Activated CD4-positive, alpha-beta T cell treated with anti-CD3 and anti-CD28 coated beads, Interleukin-2, amount 10 ng/mL, durations not matched to agents 24 days and 14 days (primary cell): ENCODE measurements at regions not wholly inside any gene's neighbourhood (a gene's known extent, or its start where the extent isn't known, plus 50 kb on each side); places are given as distances from the start of the nearest gene placed in this dataset.

Source experiments
- DNase-seq: peaks from one replicate; pipeline ENCODE4 v3.0.0; 2022
- H3K27ac Mint-ChIP-seq: one replicate; pipeline ENCODE4 v1.8.0; 2022; ENCODE audit warnings: mild to moderate bottlenecking, mixed read lengths
- H3K27me3 Mint-ChIP-seq: one replicate; pipeline ENCODE4 v1.8.0; 2022; ENCODE audit warnings: mixed read lengths
- H3K36me3 Mint-ChIP-seq: one replicate; pipeline ENCODE4 v1.8.0; 2022; ENCODE audit warnings: low read depth, mild to moderate bottlenecking, mixed read lengths
- H3K4me1 Mint-ChIP-seq: one replicate; pipeline ENCODE4 v1.8.0; 2021; ENCODE audit warnings: mixed read lengths
- H3K4me3 Mint-ChIP-seq: one replicate; pipeline ENCODE4 v1.8.0; 2022; ENCODE audit warnings: mild to moderate bottlenecking, moderate library complexity, mixed read lengths
- H3K9me3 Mint-ChIP-seq: one replicate; pipeline ENCODE4 v1.8.0; 2021; ENCODE audit warnings: mixed read lengths
- intact Hi-C: fragments of 100-400 bp; cut with micrococcal nuclease; formaldehyde crosslinking; loops from one replicate; pipeline ENCODE4 v1.15.1; 2023

- Mint-ChIP-seq H3K36me3 (no peaks in the 10 kb centered on the region), H3K27me3 (peaks cover 11% of the 10 kb centered on the region), H3K9me3 (no peaks in the 10 kb centered on the region), H3K27ac (no peak overlapping the region), H3K4me3 (no peak overlapping the region), H3K4me1 (peaks cover 14% of the 10 kb centered on the region)
- intact Hi-C loops: no loop called here
- DNase-seq: no peak
These were observed 99.9 kb upstream of the NABP1 start for GRCh38 chr2:191578031-191578430.

DNA sequence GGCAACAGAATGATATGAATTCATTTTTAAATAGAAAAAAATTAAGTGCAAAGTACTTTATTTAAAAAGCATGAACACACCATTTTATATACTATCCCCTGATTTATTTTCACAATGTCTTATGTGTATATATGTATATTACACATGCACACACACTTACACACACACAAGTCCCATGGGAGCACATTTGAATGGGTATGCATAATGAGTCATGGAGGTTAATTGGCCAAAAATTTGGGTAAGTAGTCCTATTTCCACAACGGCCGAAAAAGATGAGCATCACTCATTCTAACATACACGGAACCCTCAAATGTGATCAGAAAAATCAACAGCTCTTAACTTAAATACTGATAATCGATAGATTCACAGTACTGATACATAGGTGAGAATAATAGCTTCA, 97.4 kb upstream of the NABP1 start:
- intact Hi-C loops: no loop called here
- H3K27me3 Mint-ChIP-seq: peaks cover 13% of the 10 kb centered on the region

GRCh38 chr2:191581003-191581402, 96.9 kb upstream of the NABP1 start:
- intact Hi-C loops: no loop called here
- H3K9me3 Mint-ChIP-seq: no peaks in the 10 kb centered on the region
- peaks cover 13% of the 10 kb centered on the region for H3K27me3 Mint-ChIP-seq

More for the DNA sequence above, 97.4 kb upstream of the NABP1 start:
- DNase-seq: no peak
- no peaks in the 10 kb centered on the region for H3K9me3 Mint-ChIP-seq
- no peaks in the 10 kb centered on the region for H3K36me3 Mint-ChIP-seq
- H3K4me1 Mint-ChIP-seq: no peaks in the 10 kb centered on the region
- no peak overlapping the region for H3K4me3 Mint-ChIP-seq
- H3K27ac Mint-ChIP-seq: no peak overlapping the region

DNA sequence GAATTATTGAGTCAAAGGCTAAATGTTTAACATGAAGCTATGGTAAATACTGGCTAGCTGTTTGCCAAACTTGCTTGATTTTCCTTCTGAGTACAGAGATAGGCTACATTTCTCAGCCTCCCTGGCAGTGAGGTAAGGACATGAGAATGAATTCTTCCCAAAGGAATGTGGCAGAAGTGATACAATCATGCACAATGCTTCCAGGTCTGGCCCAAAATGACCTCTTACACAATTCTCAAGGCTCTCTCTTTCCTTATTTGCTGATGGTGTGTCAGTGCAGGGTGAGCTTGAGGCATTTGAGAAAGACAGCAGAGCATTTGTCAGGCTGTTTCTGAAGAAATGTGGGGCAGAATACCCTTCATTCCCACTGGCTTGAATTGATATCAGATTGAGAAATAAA, 95.6 kb upstream of the NABP1 start:
- H3K4me1 Mint-ChIP-seq: no peaks in the 10 kb centered on the region
- H3K4me3 Mint-ChIP-seq: no peak overlapping the region
- no peaks in the 10 kb centered on the region for H3K36me3 Mint-ChIP-seq
- peaks cover 13% of the 10 kb centered on the region for H3K27me3 Mint-ChIP-seq
- peak; percentile 20 for DNase-seq
- no peak overlapping the region for H3K27ac Mint-ChIP-seq
- intact Hi-C loops: no loop called here
- H3K9me3 Mint-ChIP-seq: no peaks in the 10 kb centered on the region

More at GRCh38 chr2:191581003-191581402, 96.9 kb upstream of the NABP1 start:
- Mint-ChIP-seq H3K36me3 (no peaks in the 10 kb centered on the region), H3K4me1 (no peaks in the 10 kb centered on the region), H3K4me3 (no peak overlapping the region), H3K27ac (no peak overlapping the region)
- DNase-seq: no peak

GRCh38 chr2:191591025-191591424, 86.9 kb upstream of the NABP1 start:
- H3K4me1 Mint-ChIP-seq: peaks cover 4% of the 10 kb centered on the region
- H3K9me3 Mint-ChIP-seq: no peaks in the 10 kb centered on the region
- H3K36me3 Mint-ChIP-seq: no peaks in the 10 kb centered on the region
- H3K27ac Mint-ChIP-seq: no peak overlapping the region
- intact Hi-C loops: no loop called here
- no peak overlapping the region for H3K4me3 Mint-ChIP-seq
- peaks cover 2% of the 10 kb centered on the region for H3K27me3 Mint-ChIP-seq
- no peak for DNase-seq

DNA sequence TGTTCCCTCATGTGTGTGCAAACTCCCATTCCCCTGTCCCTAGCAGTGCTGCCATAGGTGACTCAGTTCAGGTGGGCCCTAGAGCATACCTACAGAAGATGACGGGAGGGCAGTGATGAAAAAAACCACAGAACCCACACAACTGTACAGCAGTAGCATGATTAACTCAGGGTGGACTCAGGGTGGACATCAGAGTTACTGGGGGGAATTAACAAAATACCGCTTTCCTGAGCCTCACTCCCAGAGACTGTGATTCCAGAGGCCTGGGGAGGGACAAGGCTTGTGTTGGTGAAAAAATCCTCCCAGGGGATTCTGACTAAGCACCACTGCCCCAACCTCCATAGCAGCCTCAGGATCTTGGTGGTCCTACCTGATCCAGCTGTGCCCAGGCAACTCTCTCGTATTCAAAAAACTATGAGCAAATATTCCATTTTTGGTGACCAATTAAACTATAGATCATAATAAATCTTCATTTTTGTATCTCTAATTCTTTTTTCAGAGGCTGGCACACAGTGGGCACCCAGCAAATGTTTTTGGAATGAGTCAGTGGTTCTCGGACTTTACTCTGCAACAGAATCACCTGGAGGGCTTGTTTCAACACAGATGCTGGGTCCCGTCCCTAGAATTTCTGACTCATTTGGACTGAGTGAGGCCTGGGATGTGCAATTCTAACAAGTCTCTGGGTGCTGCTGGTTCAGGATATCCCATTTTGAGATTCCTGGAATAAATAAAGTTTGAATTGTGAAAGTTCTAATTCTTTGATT, 84.1 kb upstream of the NABP1 start:
- intact Hi-C loops: no loop called here
- Mint-ChIP-seq H3K36me3 (no peaks in the 10 kb centered on the region), H3K27ac (no peak overlapping the region), H3K4me1 (no peaks in the 10 kb centered on the region), H3K9me3 (no peaks in the 10 kb centered on the region), H3K27me3 (peaks cover 5% of the 10 kb centered on the region), H3K4me3 (no peak overlapping the region)
- no peak for DNase-seq

DNA sequence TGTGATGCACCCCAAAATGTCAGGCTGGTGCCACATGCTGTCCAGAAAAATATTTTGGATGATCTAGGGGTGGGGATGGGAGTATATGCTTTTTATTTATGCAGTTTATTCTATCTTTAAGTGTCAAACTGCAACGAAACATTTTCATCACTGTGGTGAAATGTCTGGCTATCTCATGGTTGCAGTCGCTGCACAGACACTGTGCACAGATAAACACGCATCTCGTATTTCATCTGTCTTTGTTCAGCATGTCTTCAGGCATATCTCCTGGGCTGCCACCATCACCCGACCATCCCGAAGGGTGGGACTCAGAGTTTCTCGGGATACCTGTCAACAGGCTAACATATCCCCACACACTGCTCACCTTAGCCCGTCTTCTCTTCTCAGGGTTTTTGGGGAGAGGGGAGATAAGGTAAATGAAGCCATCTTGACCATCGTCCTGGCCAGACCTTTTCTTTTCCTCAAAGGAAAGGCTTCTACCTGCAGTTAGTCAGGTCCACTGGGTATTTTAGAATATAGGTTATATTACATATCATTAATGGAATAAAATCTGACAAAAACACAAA, 80.7 kb upstream of the NABP1 start:
- intact Hi-C loops: no loop called here
- no peaks in the 10 kb centered on the region for H3K36me3 Mint-ChIP-seq
- no peak overlapping the region for H3K27ac Mint-ChIP-seq
- no peak overlapping the region for H3K4me3 Mint-ChIP-seq
- DNase-seq: no peak
- H3K27me3 Mint-ChIP-seq: peaks cover 14% of the 10 kb centered on the region
- no peaks in the 10 kb centered on the region for H3K9me3 Mint-ChIP-seq
- peaks cover 2% of the 10 kb centered on the region for H3K4me1 Mint-ChIP-seq

DNA sequence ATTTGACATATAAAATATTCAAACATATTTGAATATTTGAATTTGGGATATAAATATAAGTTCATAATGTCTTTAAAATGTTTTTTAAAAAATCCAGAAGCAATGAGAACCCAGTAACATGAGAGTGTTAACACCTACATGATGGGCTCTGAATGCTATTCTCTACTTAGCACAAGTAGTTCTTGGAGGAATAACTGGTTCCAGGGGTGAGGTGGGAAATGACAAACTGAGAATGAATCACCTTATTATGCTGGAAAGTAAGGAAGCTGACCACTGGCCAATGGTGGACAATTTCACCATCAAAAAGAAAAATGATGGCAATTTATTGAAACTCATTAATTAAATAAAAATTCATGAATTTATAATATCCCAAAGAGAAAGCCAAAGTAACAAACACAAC, 79.6 kb upstream of the NABP1 start:
- H3K4me3 Mint-ChIP-seq: no peak overlapping the region
- DNase-seq: no peak
- peaks cover 2% of the 10 kb centered on the region for H3K4me1 Mint-ChIP-seq
- no peaks in the 10 kb centered on the region for H3K9me3 Mint-ChIP-seq
- H3K27me3 Mint-ChIP-seq: peaks cover 14% of the 10 kb centered on the region
- intact Hi-C loops: no loop called here
- no peak overlapping the region for H3K27ac Mint-ChIP-seq
- H3K36me3 Mint-ChIP-seq: no peaks in the 10 kb centered on the region

DNA sequence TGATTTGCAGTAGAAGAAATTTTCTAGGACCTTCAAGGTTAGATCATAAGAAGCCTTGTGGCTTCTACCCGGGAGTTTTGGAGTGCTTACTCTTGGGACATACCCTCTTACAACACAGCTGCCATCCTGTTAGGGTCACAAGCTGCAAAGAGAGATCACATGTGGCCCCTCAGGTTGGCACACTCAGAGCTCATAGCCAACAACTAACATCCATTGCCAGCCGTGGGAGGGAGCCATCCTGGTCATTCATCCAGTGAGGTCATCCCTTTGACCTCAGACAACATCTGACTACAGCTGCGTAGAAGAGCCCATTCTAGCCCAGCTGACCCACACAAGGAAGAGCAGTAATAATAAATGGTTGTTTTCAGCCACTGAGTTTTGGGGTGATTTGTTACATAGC, 76.9 kb upstream of the NABP1 start:
- H3K9me3 Mint-ChIP-seq: no peaks in the 10 kb centered on the region
- no peaks in the 10 kb centered on the region for H3K36me3 Mint-ChIP-seq
- intact Hi-C loops: no loop called here
- H3K27ac Mint-ChIP-seq: no peak overlapping the region
- H3K4me3 Mint-ChIP-seq: no peak overlapping the region
- H3K4me1 Mint-ChIP-seq: peaks cover 2% of the 10 kb centered on the region
- DNase-seq: no peak
- H3K27me3 Mint-ChIP-seq: peaks cover 18% of the 10 kb centered on the region

GRCh38 chr2:191604154-191604553, 73.8 kb upstream of the NABP1 start:
- Mint-ChIP-seq H3K36me3 (no peaks in the 10 kb centered on the region), H3K4me3 (no peak overlapping the region), H3K4me1 (peaks cover 2% of the 10 kb centered on the region), H3K27me3 (peaks cover 18% of the 10 kb centered on the region), H3K9me3 (no peaks in the 10 kb centered on the region), H3K27ac (no peak overlapping the region)
- DNase-seq: no peak
- intact Hi-C loops: no loop called here

GRCh38 chr2:191607096-191607495, 70.8 kb upstream of the NABP1 start:
- Mint-ChIP-seq H3K36me3 (no peaks in the 10 kb centered on the region), H3K27ac (no peak overlapping the region), H3K27me3 (peaks cover 8% of the 10 kb centered on the region), H3K4me1 (no peaks in the 10 kb centered on the region), H3K4me3 (no peak overlapping the region), H3K9me3 (no peaks in the 10 kb centered on the region)
- intact Hi-C loops: no loop called here
- no peak for DNase-seq

DNA sequence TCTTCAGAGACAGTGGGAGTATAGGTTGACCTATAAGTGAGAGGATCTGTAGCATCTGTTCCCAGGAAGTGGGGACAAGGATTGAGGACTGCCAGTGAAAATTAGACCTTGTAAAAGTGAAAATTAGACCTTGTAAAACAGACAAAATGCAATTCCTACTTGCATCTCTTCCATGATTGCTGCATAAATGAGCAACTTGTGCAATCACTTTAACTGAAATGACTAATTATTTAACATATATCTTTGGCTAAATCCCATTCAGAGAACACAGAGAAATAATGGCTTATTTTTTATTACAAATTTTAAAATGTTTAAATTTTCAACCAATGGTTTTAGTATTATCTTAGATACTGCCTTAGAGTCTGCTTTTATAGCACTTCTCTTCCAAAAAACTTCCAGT, 67.2 kb upstream of the NABP1 start:
- Mint-ChIP-seq H3K27ac (no peak overlapping the region), H3K27me3 (peaks cover 4% of the 10 kb centered on the region), H3K9me3 (no peaks in the 10 kb centered on the region), H3K36me3 (no peaks in the 10 kb centered on the region), H3K4me3 (no peak overlapping the region), H3K4me1 (peaks cover 5% of the 10 kb centered on the region)
- DNase-seq: no peak
- intact Hi-C loops: no loop called here

- H3K27ac Mint-ChIP-seq: no peak overlapping the region
- peaks cover 1% of the 10 kb centered on the region for H3K27me3 Mint-ChIP-seq
- H3K9me3 Mint-ChIP-seq: no peaks in the 10 kb centered on the region
- DNase-seq: no peak
- no peak overlapping the region for H3K4me3 Mint-ChIP-seq
- intact Hi-C loops: no loop called here
- peaks cover 10% of the 10 kb centered on the region for H3K4me1 Mint-ChIP-seq
- peaks cover under 1% of the 10 kb centered on the region for H3K36me3 Mint-ChIP-seq
These were observed 66.3 kb upstream of the NABP1 start for GRCh38 chr2:191611614-191612013.

- intact Hi-C loops: no loop called here
- Mint-ChIP-seq H3K4me1 (peaks cover 13% of the 10 kb centered on the region), H3K36me3 (peaks cover 2% of the 10 kb centered on the region), H3K9me3 (no peaks in the 10 kb centered on the region), H3K27ac (no peak overlapping the region), H3K4me3 (no peak overlapping the region), H3K27me3 (no peaks in the 10 kb centered on the region)
- no peak for DNase-seq
These were observed 65.4 kb upstream of the NABP1 start for GRCh38 chr2:191612496-191612895.

GRCh38 chr2:191614759-191615158, 63.2 kb upstream of the NABP1 start:
- peaks cover 34% of the 10 kb centered on the region for H3K4me1 Mint-ChIP-seq
- H3K36me3 Mint-ChIP-seq: peaks cover 2% of the 10 kb centered on the region
- no peak overlapping the region for H3K27ac Mint-ChIP-seq
- peaks cover 5% of the 10 kb centered on the region for H3K9me3 Mint-ChIP-seq
- DNase-seq: peak; percentile 39
- intact Hi-C loops: loop anchor here (5.0 kb wide), 1 partner anchor 133 kb away; no protein-coding TSS in a partner anchor
- H3K4me3 Mint-ChIP-seq: no peak overlapping the region
- H3K27me3 Mint-ChIP-seq: no peaks in the 10 kb centered on the region
